HG03066 (cell line): ENCODE measurements at regions not wholly inside any gene's neighbourhood (a gene's known extent, or its start where the extent isn't known, plus 50 kb on each side); places are given as distances from the start of the nearest gene placed in this dataset.
"Not testable (repeated sequence)": the region's sequence is repeated elsewhere in the genome, so short reads cannot be mapped to it uniquely, and the experiment has no call there.

Source experiments
- ATAC-seq: cut with Tn5 transposase; IDR thresholded peaks from one replicate; pipeline ENCODE4 v1.9.1; 2021; ENCODE audit warnings: low read depth; ENCODE audit not compliant: unreplicated experiment

- ATAC-seq: no peak
These were observed 127.1 kb upstream of the PTPRZ1 start for GRCh38 chr7:121745856-121746255.

GRCh38 chr7:121744877-121745276 lies 128.1 kb upstream of the PTPRZ1 start:
- ATAC-seq: no peak

- ATAC-seq: no peak
These were observed 128.6 kb upstream of the PTPRZ1 start for GRCh38 chr7:121744319-121744718.

- no peak for ATAC-seq
These were observed 131.1 kb upstream of the PTPRZ1 start for GRCh38 chr7:121741896-121742295.

- ATAC-seq: no peak
These were observed 133.5 kb upstream of the PTPRZ1 start for GRCh38 chr7:121739465-121739864.

- ATAC-seq: no peak
These were observed 142.1 kb upstream of the PTPRZ1 start for GRCh38 chr7:121730869-121731268.

GRCh38 chr7:121714559-121715303 lies 158.2 kb upstream of the PTPRZ1 start:
- no peak for ATAC-seq

- ATAC-seq: not testable (repeated sequence)
These were observed 160.0 kb upstream of the PTPRZ1 start for GRCh38 chr7:121712961-121713360.

GRCh38 chr7:121697731-121698316 lies 175.1 kb upstream of the PTPRZ1 start:
- ATAC-seq: no peak

- ATAC-seq: no peak
These were observed 176.0 kb upstream of the PTPRZ1 start for GRCh38 chr7:121696954-121697353.

- no peak for ATAC-seq
These were observed 183.2 kb upstream of the PTPRZ1 start for GRCh38 chr7:121689749-121690148.

- ATAC-seq: no peak
These were observed 191.3 kb upstream of the PTPRZ1 start for GRCh38 chr7:121681700-121682099.

GRCh38 chr7:121676168-121676567 lies 196.8 kb upstream of the PTPRZ1 start:
- no peak for ATAC-seq

- ATAC-seq: not testable (repeated sequence)
These were observed 198.5 kb upstream of the PTPRZ1 start for GRCh38 chr7:121674455-121674854.

GRCh38 chr7:121669144-121669543 lies 203.8 kb upstream of the PTPRZ1 start:
- no peak for ATAC-seq

GRCh38 chr7:121666306-121666705 lies 206.7 kb upstream of the PTPRZ1 start:
- ATAC-seq: no peak

- no peak for ATAC-seq
These were observed 229.6 kb upstream of the PTPRZ1 start for GRCh38 chr7:121643320-121643719.

- no peak for ATAC-seq
These were observed 233.3 kb upstream of the PTPRZ1 start for GRCh38 chr7:121639705-121640104.

GRCh38 chr7:121638286-121638685 lies 234.7 kb upstream of the PTPRZ1 start:
- ATAC-seq: no peak

GRCh38 chr7:121634356-121634755 lies 238.2 kb upstream of the FAM3C start:
- ATAC-seq: no peak

- ATAC-seq: no peak
These were observed 237.1 kb upstream of the FAM3C start for GRCh38 chr7:121633186-121633585.

- no peak for ATAC-seq
These were observed 228.8 kb upstream of the FAM3C start for GRCh38 chr7:121624958-121625357.
